ENCODE measurements at regions not wholly inside any gene's neighbourhood (a gene's known extent, or its start where the extent isn't known, plus 50 kb on each side); places are given as distances from the start of the nearest gene placed in this dataset.

DNA sequence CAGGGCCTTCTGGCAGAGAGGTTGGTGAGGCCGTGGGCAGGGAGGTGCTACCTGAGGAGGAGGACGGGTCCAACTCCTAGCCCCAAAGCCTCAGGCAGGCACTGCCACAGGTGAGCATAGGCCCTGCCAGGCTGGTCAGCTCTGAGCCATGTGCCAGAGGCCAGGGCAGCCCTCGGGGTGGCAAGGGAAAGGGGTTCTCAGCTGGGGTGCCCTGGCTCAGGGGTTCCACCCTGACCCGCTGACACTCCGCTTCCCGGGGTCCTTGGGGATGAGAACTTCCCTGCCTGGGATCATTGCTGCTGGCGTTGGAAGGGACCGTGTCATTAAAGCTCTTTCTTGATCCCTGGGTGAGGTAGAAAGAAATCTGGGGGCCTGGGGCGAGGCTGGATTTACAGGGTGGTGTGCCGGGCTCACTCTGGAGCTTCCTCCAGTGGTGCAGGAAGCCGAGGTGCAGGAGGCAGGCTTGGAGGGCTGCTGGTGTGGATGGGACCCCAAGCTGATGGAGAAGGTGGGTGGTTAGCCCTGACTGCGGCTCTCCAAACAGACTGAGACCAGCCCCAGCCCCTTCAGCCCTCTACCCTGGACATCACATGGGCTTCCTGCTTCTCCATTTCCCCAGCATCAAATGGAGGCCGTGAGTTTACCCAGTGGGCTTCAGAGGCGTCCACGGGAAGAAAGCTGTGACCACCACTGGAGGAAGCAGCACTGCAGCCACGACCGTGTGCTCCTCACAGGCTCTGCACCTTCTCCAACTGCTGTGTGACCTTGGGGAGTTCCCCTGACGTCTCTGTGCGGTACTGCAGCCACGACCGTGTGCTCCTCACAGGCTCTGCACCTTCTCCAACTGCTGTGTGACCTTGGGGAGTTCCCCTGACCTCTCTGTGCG, 295.2 kb downstream of the NDUFA10 start:
- DNase-seq (ENCODE audit: low spot score) (no peak), ATAC-seq (ENCODE audit: low FRiP score) (no peak)

DNA sequence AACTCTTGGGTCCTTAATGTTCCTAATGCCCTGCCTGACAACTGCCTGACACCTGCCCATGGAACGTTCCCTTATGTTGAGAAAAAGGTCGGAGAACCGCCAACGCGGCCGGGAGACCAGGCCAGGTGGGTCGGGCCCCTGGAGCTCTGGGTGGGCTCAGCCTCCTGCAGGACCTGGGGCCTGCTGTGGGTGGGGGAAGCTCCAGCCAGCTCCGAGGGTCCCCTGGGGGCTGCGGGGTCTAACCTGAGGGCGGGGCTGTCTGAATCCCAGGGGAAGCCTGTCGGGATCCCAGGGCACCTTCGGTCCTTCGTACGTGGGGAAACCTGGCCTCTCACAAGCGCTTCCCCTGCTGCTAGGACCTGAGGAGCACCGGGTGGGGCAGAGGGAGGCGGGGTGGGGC, 296.0 kb downstream of the NDUFA10 start:
- no peak for ATAC-seq (ENCODE audit: low FRiP score)
- DNase-seq (ENCODE audit: low spot score): no peak

More for the DNA sequence above, 295.2 kb downstream of the NDUFA10 start:
- TF ChIP-seq, protein P1, sequence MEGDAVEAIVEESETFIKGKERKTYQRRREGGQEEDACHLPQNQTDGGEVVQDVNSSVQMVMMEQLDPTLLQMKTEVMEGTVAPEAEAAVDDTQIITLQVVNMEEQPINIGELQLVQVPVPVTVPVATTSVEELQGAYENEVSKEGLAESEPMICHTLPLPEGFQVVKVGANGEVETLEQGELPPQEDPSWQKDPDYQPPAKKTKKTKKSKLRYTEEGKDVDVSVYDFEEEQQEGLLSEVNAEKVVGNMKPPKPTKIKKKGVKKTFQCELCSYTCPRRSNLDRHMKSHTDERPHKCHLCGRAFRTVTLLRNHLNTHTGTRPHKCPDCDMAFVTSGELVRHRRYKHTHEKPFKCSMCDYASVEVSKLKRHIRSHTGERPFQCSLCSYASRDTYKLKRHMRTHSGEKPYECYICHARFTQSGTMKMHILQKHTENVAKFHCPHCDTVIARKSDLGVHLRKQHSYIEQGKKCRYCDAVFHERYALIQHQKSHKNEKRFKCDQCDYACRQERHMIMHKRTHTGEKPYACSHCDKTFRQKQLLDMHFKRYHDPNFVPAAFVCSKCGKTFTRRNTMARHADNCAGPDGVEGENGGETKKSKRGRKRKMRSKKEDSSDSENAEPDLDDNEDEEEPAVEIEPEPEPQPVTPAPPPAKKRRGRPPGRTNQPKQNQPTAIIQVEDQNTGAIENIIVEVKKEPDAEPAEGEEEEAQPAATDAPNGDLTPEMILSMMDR (IDR thresholded peaks at IDR 0.05): no peak

DNA sequence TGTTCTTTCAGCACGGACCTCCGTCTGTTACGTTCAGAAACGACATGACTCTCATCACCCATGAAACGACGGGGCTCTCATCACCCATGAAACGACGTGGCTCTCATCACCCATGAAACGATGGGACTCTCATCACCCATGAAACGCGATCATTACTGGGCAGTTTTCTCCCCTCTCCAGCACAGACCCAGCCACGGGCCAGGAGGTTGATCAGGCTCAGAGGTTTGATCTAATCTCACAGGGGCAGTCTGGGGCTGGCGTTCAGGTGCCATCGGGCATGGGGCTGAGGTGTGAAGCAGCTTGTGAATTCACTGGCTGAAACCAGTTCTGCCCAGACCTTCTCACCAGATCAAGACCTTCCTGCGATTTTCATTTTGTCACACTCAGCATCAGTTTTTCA, 296.4 kb downstream of the NDUFA10 start:
- ATAC-seq (ENCODE audit: low FRiP score) (no peak), DNase-seq (ENCODE audit: low spot score) (no peak)
- TF ChIP-seq, protein P1 (IDR thresholded peaks at IDR 0.05): no peak

More for the DNA sequence above, 296.0 kb downstream of the NDUFA10 start:
- TF ChIP-seq, protein P1 (IDR thresholded peaks at IDR 0.05): no peak

DNA sequence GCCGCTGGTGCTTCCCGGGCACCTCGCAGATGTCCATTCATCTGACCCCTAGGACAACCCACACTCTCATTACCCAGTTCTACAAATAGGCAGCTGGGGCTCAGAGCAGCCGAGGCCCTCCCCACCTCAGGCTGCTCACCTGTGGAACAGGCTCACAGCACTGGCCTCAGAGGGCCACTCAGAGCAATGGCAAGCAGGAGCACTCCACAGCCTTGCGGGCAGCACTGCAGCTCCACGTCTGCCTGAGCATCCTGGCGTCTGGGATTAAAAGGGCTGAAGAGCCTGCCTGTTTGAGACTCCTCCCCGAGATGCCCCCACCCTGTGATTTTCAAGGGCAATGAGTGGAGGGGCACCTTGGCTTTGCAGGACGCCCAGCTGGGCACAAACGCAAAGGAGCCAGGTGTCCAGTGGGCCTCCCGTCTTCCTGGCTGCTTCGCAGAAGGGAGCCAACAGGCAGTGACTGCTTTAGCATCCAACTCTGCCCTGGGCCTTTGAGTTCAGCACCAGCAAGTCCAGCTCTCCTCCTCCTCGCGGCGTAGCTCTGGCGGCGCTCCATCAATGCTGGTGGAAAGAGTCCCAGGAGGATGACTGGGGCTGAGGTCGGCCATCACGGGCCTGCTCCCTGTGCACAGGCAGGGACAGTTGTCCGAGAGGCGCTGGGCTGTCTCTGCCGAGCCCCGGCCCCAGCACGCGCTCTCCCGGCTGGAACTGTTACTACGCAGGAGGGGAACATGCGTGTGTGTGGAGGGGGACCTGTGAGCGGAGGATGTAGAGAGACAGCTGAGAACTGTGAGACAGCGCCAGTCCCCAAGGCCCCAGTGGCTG, 297.2 kb downstream of the NDUFA10 start:
- TF ChIP-seq, protein P1 (IDR thresholded peaks at IDR 0.05): no peak
- ATAC-seq (ENCODE audit: low FRiP score) (no peak), DNase-seq (ENCODE audit: low spot score) (no peak)

DNA sequence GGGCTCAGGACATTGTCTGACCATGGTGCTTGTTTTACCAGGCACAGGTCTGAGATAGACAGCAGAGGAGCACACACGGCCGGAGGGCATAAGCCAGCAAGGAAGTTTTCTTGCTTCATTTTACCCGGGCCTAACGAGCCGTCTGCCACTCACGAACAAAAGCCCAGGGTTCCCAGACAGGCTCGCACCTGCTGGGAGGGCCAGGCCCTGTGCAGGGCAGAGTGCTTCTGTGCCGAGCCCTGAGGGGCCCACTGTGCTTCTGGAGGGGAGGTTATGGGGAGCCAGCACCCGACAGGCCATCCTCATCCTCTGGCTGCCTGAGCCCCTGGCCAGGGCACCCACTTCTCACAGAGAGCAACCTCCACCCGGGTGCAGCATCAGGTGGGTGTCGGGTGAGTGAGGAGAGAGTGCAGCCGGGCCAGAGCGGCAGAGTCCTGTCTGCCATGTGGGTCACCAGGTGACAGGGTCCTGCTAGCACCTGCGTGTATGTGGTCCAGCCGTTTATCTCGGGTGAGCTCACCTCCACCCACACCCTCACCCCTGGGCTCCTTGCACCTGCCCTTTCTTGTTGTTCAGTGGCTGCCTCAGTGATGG, 297.9 kb downstream of the NDUFA10 start:
- ATAC-seq (ENCODE audit: low FRiP score): no peak
- TF ChIP-seq, protein P1 (IDR thresholded peaks at IDR 0.05): no peak
- no peak for DNase-seq (ENCODE audit: low spot score)

DNA sequence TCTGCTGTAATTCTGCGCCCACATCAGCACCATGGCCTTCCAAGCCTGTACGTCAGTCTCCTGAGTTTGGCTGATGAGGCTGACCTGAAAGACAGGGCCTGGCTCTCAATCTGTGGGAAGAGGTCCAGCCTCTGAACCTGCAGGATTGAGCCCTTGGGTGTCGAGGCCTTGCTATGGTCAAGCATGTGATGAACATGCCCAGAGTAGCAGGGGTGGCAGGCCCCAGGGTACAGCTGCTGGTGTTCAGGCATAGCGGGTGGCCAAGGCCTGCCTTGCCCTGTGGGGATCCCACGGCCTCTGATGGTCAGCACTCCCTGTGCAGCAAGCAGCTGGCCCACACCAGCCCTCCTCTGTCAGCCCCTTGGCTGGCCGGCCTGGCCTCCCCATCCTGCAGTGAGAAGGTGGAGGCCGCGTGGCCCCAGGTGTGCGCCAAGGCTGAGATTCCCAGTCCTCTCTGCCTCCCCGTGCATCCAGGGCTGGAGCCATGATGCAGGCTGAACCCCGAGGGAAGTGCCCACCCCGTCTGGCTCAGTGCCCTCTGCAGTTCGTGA, 298.4 kb downstream of the NDUFA10 start:
- DNase-seq (ENCODE audit: low spot score): no peak
- TF ChIP-seq, protein P1 (IDR thresholded peaks at IDR 0.05): no peak
- no peak for ATAC-seq (ENCODE audit: low FRiP score)

All from omental fat pad (tissue), 3 donors.